ENCODE measurements at regions not wholly inside any gene's neighbourhood (a gene's known extent, or its start where the extent isn't known, plus 50 kb on each side); places are given as distances from the start of the nearest gene placed in this dataset.

DNA sequence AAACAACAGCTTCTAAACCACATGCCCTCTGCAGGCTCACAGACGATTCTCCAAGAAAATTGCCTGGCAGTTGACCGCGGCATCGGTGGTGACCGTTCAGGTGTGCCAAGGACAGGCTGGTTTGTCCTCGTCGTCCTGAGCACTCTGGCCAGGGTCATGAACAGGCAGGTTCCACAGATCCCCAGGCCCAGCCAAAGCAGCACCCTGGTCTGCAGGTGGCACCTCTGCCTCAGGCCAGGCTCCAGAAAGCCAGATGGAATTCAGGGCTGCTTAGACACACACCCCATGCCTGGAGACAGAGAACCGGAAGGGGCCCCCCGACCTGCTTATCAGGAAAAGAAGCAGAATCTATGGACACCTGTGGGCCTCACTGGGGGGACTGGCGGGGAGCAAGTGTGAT, 338.7 kb downstream of the BRD1 start:
- no peak for DNase-seq (ENCODE audit: low read depth)
- no peak overlapping the region for H3K4me3 ChIP-seq (ENCODE audit: low read depth, low read length)
- TF ChIP-seq, protein P1, sequence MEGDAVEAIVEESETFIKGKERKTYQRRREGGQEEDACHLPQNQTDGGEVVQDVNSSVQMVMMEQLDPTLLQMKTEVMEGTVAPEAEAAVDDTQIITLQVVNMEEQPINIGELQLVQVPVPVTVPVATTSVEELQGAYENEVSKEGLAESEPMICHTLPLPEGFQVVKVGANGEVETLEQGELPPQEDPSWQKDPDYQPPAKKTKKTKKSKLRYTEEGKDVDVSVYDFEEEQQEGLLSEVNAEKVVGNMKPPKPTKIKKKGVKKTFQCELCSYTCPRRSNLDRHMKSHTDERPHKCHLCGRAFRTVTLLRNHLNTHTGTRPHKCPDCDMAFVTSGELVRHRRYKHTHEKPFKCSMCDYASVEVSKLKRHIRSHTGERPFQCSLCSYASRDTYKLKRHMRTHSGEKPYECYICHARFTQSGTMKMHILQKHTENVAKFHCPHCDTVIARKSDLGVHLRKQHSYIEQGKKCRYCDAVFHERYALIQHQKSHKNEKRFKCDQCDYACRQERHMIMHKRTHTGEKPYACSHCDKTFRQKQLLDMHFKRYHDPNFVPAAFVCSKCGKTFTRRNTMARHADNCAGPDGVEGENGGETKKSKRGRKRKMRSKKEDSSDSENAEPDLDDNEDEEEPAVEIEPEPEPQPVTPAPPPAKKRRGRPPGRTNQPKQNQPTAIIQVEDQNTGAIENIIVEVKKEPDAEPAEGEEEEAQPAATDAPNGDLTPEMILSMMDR (IDR thresholded peaks at IDR 0.05; ENCODE audit: control insufficient read depth, extremely low read depth, insufficient read depth), result no peak

DNA sequence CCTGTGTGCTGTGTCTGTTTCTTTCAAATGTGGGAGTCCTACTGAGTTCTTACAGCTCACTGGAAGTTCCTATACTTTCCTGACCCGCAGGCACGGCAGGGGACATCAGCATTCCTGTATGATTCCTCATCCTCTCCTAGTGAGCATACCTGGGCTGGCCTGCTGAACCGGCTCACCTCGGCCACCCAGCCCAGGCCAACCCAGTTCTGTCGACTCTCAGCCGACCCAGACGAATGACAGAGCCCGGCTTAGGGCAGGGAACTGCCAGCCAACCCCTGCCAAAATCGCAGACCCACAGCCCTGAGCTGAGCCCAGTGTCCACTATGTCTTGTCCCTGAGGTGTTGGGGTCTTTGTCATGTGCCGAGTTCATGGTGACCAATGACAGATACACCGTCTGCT, 339.7 kb downstream of the BRD1 start:
- TF ChIP-seq, protein P1 (IDR thresholded peaks at IDR 0.05; ENCODE audit: control insufficient read depth, extremely low read depth, insufficient read depth), result no peak
- no peak overlapping the region for H3K4me3 ChIP-seq (ENCODE audit: low read depth, low read length)
- DNase-seq (ENCODE audit: low read depth), result peak; percentile 18

DNA sequence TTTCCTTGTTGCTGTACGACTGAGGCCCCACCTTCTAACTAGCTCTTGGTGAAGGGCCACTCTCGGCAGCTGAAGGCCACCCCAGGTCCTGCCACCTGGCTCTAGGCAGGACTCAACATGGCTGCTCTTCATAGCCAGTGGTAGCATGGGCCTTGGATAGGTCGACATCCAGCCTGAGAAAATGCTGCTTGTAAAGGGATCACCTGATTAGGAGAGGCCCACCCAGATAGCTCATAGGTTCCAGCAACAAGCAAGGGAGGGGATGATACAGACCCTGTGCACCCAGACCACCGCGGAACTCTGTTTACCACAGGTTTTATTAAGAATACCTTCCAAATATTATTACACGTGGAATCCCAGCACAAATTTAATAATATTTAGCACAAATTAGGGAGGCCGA, 341.4 kb downstream of the BRD1 start:
- H3K4me3 ChIP-seq (ENCODE audit: low read depth, low read length), result no peak overlapping the region
- TF ChIP-seq, protein P1 (IDR thresholded peaks at IDR 0.05; ENCODE audit: control insufficient read depth, extremely low read depth, insufficient read depth), result no peak
- DNase-seq (ENCODE audit: low read depth), result no peak

DNA sequence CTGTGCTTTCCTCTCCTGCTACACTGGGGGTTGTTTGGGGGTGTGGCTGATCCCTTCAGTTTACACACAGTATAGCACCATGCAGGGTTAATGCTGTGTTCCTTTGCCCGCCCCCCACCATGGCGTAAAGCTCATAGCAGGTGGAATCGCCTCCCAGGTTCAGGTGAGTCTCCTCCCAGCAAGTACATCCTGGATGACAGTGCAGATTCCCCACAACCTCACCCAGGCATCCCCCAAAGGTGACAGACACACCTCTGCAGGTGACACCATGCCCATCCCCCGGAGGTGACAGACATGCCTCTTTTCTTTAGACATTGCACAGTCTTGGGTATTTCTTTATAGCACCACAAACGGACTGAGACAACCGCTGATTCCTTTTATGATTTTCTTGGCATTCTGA, 343.7 kb downstream of the BRD1 start:
- no peak overlapping the region for H3K4me3 ChIP-seq (ENCODE audit: low read depth, low read length)
- TF ChIP-seq, protein P1 (IDR thresholded peaks at IDR 0.05; ENCODE audit: control insufficient read depth, extremely low read depth, insufficient read depth), result no peak

DNA sequence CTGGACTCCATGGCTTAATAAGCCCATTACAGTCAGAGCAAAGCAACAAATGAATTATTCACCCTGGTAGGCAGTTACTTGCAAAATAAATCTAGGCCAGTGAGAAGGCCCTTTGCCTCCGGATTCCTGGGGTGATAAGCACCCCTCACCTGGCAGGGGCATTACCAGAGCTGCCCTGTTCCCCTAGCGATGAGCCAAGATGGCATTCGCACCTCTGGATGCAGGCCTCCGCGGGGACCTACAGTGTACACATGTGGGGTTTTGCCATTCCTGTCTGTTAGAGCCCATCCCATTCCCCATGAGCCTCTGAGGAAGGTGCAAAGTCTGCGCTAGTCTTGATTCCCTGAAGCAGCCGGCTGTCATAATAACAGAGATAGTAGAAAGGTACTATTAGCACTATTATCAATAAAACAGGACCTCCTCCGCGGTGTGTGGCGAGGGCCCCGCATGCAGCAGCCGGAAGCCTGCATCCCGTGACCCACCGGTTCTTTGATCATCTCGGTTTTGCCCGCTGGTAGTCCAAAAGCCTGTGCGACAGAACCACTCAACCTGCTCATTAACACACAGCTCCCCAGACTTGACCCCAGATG, 344.3 kb downstream of the BRD1 start:
- TF ChIP-seq, protein P1 (IDR thresholded peaks at IDR 0.05; ENCODE audit: control insufficient read depth, extremely low read depth, insufficient read depth), result no peak
- no peak for DNase-seq (ENCODE audit: low read depth)
- H3K4me3 ChIP-seq (ENCODE audit: low read depth, low read length), result no peak overlapping the region

More for the DNA sequence above, 343.7 kb downstream of the BRD1 start:
- DNase-seq (ENCODE audit: low read depth), result no peak

DNA sequence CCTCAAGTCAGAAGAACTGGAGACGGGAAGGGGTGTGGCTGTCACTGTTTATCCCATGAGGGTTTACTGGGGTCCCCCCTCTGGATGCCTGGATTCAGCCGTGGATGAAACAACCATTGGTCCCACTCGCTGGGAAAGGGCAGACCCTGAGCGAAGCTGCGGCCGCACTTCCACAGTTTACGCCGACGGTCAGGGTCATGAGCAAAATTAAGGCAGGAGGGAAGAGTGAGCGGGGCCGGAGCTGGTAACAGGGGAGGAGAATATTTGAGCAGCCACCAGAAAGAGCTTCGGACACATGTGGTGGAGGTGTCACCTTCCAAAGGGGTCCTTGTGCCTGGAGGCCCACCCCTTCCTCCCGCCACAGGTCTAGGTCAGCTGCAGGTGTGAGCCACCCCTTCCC, 344.9 kb downstream of the BRD1 start:
- no peak for DNase-seq (ENCODE audit: low read depth)
- TF ChIP-seq, protein P1 (IDR thresholded peaks at IDR 0.05; ENCODE audit: control insufficient read depth, extremely low read depth, insufficient read depth), result no peak

More for the DNA sequence above, 344.9 kb downstream of the BRD1 start:
- no peak overlapping the region for H3K4me3 ChIP-seq (ENCODE audit: low read depth, low read length)
